Left ventricle myocardium superior (tissue), 1 donor: ENCODE measurements at regions not wholly inside any gene's neighbourhood (a gene's known extent, or its start where the extent isn't known, plus 50 kb on each side); places are given as distances from the start of the nearest gene placed in this dataset.

Experiments
- ATAC-seq: fragments of 200-7000 bp; cut with Tn5 transposase; one replicate; pipeline ENCODE4 v1.9.1; 2020; ENCODE audit warnings: mild to moderate bottlenecking, moderate library complexity
- DNase-seq: peaks from one replicate; pipeline ENCODE4 v3.0.0-alpha.2; 2020
- intact Hi-C: fragments of 100-400 bp; cut with micrococcal nuclease; formaldehyde crosslinking; loops from one replicate; pipeline ENCODE4 v1.11.0; 2022
- donor health status: DM: no; HTN: yes; CAD: no; lungs with severe emphysema.

GRCh38 chr5:89265511-89266179 is 382.7 kb upstream of the MEF2C start:
- intact Hi-C loops = no loop called here
- ATAC-seq (no peak), DNase-seq (no peak)

- DNase-seq (no peak), ATAC-seq (no peak)
- intact Hi-C loops = no loop called here
Measured at GRCh38 chr5:89263846-89264245, 380.9 kb upstream of the MEF2C start.

- DNase-seq (no peak), ATAC-seq (no peak)
- intact Hi-C loops = no loop called here
Measured at GRCh38 chr5:89262030-89262429, 379.0 kb upstream of the MEF2C start.

DNA sequence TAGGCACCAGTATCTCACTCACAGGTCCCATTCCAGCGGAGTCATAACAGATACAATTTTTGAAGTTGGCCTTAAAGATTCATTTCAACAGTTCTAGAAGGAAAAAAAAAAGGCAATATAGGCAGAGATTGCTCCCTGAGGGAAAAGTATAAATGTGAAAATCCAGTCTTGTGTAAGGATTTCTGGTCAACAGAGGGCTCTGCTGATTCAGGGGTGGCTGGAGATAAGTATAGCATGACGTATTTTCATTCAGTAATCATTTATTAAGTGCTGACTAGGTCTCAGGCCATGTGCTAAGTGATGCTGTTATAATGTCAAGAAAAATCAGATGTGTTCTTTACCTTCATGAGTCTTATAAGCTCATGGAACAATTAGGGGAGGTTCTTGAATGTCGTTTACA is 377.3 kb upstream of the MEF2C start:
- ATAC-seq (no peak), DNase-seq (no peak)
- intact Hi-C loops = no loop called here

DNA sequence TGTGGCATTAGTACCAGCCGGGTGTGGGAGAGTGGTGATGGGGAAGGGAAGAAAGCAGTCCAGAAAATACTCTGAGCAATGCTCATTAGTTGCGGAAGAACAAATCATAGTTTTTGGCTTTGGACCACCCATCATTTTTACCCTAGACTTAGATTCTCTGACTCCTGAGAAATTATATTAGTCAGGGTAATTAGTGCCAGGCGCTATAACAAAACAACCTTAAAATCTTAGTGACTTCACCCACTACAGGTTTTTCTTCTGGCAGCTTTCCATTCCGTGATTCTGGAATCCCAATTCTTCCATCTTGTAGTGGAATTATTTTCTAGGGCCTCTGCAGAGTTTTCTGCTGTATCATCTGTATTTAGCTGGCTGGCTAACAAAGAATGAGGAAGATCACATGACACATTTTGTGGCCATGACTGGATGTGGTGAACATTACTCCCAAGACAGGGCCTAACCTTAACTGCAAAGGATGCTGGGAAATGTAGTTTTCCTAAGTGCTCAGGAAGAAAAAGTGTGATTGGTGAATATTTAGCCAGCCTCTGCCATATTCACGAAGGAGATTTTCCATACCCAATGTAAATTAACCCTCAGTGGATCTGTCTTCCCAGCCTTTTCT is 373.0 kb upstream of the MEF2C start:
- intact Hi-C loops = no loop called here
- DNase-seq = no peak
- no peak for ATAC-seq

DNA sequence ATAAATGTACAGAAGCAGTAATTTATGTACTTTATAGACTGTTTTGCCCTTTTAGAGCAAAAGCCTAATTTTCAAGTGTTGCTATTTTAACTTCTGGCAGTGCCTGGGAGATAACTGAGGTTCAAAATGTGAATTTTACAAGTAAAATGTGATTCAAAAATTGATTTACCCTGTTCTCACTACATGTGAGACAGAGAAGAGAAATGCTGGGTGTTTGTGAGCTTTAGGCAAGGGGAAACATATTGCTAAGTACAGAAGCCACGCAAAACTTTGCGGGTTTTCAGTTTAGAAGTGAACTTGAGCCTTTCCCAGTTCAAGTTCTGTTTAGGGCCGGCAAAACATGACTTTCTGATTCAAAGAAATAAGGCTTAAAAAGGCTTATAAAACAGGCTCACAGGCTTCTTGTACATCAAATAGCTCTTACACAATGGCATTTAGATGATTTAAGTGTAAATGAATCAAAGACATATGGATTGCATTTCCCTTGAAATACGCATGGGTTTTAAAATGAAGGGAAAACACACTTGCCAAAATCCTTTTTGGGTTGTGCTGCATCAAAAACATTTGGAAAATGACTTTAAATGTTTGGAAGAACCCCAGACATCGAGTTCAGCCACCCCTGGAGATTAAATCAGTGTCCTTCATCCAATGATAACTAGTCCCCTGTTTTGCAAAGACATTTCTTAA is 370.8 kb upstream of the MEF2C start:
- intact Hi-C loops = no loop called here
- no peak for DNase-seq
- ATAC-seq = no peak

- intact Hi-C loops = no loop called here
- no peak for ATAC-seq
Measured at GRCh38 chr5:89246864-89247263, 363.9 kb upstream of the MEF2C start.

DNA sequence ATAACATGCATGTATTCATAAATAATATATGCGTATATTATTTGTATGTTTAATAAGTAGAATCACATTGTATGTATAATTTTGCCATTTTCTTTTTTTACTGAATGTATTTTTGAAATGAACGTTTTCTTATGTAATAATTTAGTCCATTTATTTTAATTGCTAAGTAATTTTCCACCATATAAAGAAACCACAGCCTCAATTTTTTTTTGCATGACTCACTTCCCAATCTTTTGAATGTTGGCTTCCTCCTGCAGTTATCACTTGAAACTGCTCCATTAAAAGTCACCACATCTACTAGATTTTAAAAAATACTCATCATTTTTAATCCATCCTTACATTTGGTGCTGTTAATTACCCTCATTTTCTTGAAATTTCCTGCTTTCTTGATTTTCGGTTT is 363.3 kb upstream of the MEF2C start:
- DNase-seq = no peak
- intact Hi-C loops = no loop called here
- no peak for ATAC-seq

More at GRCh38 chr5:89246864-89247263, 363.9 kb upstream of the MEF2C start:
- no peak for DNase-seq

DNA sequence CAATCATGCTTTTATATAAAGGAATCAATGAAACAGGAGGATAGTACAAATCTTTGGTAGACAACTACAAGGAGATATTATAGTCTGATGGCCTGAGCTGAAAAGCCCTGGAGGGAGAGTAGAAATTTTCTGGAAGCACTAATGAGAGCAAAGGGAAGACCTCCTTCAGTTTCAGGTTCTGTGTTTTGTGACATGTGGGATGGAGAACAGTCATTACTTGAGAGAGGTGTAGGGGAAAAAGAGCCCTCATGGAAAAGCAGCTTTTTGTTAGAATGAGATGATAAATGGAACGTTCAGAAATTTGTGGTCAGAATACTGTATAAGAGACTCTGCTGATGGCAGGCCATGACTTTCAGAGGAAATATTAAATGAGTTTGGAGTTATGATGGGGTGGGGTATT is 360.6 kb upstream of the MEF2C start:
- ATAC-seq (no peak), DNase-seq (no peak)
- intact Hi-C loops = no loop called here

GRCh38 chr5:89241186-89241585 is 358.2 kb upstream of the MEF2C start:
- intact Hi-C loops = no loop called here
- no peak for ATAC-seq
- DNase-seq = no peak

- intact Hi-C loops = no loop called here
- ATAC-seq (no peak), DNase-seq (no peak)
Measured at GRCh38 chr5:89236900-89237299, 353.9 kb upstream of the MEF2C start.

GRCh38 chr5:89233462-89233861 is 350.5 kb upstream of the MEF2C start:
- intact Hi-C loops = no loop called here
- no peak for ATAC-seq
- no peak for DNase-seq

- no peak for DNase-seq
- intact Hi-C loops = no loop called here
- no peak for ATAC-seq
Measured at GRCh38 chr5:89232139-89232603, 349.2 kb upstream of the MEF2C start.

GRCh38 chr5:89230178-89230577 is 347.2 kb upstream of the MEF2C start:
- DNase-seq (no peak), ATAC-seq (no peak)
- intact Hi-C loops = no loop called here

GRCh38 chr5:89229331-89230070 is 346.5 kb upstream of the MEF2C start:
- intact Hi-C loops = no loop called here
- no peak for ATAC-seq
- DNase-seq = peak; percentile 18

DNA sequence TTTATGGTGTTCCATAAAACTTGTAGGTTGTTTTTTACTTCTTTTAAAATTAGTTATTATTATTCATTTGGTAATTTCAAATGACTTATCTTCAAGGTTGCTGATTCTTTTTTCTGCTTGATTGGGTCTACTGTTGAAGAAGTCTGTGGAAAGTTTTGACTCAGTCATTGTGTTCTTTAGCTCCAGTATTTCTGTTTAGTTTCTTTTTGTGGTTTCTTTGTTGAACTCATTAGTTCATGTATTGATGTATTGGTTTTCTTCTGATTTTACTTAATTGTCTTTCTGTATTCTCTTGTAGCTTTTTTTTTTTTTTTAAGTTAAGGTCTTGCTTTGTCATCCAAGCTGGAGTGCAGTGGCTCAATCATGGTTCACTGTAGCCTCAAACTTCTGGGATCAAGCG is 345.4 kb upstream of the MEF2C start:
- DNase-seq (no peak), ATAC-seq (no peak)
- intact Hi-C loops = no loop called here

DNA sequence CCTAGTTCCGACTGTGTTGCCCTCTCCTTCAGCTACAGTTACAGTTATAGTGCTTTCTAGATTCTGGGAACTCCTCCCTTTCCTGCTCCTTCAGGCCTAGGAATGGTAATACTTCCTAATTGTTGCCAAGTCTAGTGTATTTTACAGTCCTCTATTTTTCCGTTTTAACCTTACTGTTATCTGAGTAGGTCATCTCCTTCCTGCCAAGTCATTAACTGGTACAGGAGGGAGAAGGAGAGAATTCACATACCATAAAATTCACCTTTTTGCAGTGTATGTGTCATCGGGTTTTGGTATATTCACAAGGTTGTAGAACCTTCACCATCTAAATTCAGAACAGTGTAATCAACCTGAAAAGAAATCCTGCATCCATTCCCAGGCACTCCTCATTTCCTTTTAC is 335.4 kb upstream of the MEF2C start:
- intact Hi-C loops = no loop called here
- ATAC-seq (no peak), DNase-seq (no peak)

DNA sequence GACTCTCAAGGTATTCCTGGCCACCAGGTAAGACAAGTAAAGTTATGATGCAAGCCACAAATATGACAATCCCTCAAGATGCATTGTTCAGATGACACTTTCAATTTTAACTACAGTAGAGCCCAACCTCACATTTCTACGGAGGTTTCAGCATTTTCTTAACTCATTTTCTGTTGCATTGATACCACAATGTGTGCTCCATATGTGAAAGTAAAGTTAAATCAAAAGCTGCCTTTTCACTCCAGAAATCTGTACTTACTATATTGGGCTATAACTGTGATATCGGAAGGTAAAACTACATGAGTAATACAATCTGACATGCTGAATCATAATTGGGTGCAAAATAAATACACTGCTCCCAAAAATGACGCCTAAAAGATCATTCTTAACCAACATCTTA is 333.6 kb upstream of the MEF2C start:
- no peak for DNase-seq
- intact Hi-C loops = no loop called here
- no peak for ATAC-seq

GRCh38 chr5:89213573-89213972 is 330.6 kb upstream of the MEF2C start:
- ATAC-seq = no peak
- peak; percentile 32 for DNase-seq
- intact Hi-C loops = no loop called here

DNA sequence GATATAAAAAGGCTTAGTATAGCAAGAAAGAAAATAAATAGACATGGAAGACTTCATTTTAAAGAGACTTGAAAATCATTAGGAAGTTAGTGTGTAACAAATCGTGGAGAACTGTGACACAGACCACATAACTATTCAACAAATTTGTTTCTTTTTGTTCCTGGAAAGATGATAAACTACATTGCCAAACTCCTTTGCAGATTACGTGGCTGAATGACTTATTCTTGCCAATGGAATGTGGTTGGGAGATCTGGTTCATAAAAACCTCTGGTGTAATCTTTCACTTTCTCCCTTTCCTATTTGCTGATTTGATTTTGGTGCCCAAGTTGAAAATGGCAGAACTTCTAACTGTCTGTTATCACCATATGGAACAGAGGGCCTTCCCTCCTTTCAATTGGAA is 328.9 kb upstream of the MEF2C start:
- DNase-seq (no peak), ATAC-seq (no peak)
- intact Hi-C loops = no loop called here
